Natural killer cell (primary cell): ENCODE measurements at regions not wholly inside any gene's neighbourhood (a gene's known extent, or its start where the extent isn't known, plus 50 kb on each side); places are given as distances from the start of the nearest gene placed in this dataset.
"Not testable (repeated sequence)": the region's sequence is repeated elsewhere in the genome, so short reads cannot be mapped to it uniquely, and the experiment has no call there.

Experiments used
- ATAC-seq, 3 donors: fragments of 150-1000 bp in 2 of 3; fragments of 200-7000 bp in 1 of 3; cut with Tn5 transposase; 1 replicate in 1 of 3; 2 replicates in 2 of 3; pipeline ENCODE4 v1.10.0; 2021; ENCODE audit warnings: mild to moderate bottlenecking in 2 of 3, moderate library complexity in 2 of 3
- DNase-seq, 2 donors: peaks; one replicate each; pipeline versions ENCODE4 v3.0.0 to v3.0.0-alpha.2; 2013 to 2021; ENCODE audit warnings: mixed read lengths in 1 of 2
- H3K27ac ChIP-seq: one replicate; pipeline ENCODE4 v1.5.1; 2013; ENCODE audit warnings: mild to moderate bottlenecking, low read length
- H3K27me3 ChIP-seq: one replicate; pipeline ENCODE4 v1.6.1; 2013; ENCODE audit warnings: low read length; ENCODE audit not compliant: control insufficient read depth, insufficient read depth
- H3K36me3 ChIP-seq: one replicate; pipeline ENCODE4 v1.6.1; 2013; ENCODE audit warnings: low read length; ENCODE audit not compliant: control insufficient read depth, insufficient read depth
- H3K4me1 ChIP-seq: one replicate; pipeline ENCODE4 v1.6.1; 2013; ENCODE audit warnings: low read length; ENCODE audit not compliant: control insufficient read depth, insufficient read depth
- H3K4me3 ChIP-seq: one replicate; pipeline ENCODE4 v1.5.1; 2013; ENCODE audit warnings: low read length
- H3K9me3 ChIP-seq: one replicate; pipeline ENCODE4 v1.6.1; 2013; ENCODE audit warnings: low read length; ENCODE audit not compliant: control insufficient read depth, insufficient read depth
- H3K27ac Mint-ChIP-seq, 2 donors: one replicate each; pipeline ENCODE4 v1.8.0; 2022; ENCODE audit warnings: mild to moderate bottlenecking in 2 of 2, mixed read lengths in 2 of 2, moderate library complexity in 1 of 2
- H3K27me3 Mint-ChIP-seq, 2 donors: one replicate each; pipeline ENCODE4 v1.8.0; 2022; ENCODE audit warnings: low read depth in 2 of 2, mixed read lengths in 2 of 2
- H3K36me3 Mint-ChIP-seq: one replicate; pipeline ENCODE4 v1.8.0; 2022; ENCODE audit warnings: mixed read lengths
- H3K4me1 Mint-ChIP-seq, 2 donors: one replicate each; pipeline ENCODE4 v1.8.0; 2022; ENCODE audit warnings: mixed read lengths in 2 of 2
- H3K4me3 Mint-ChIP-seq: one replicate; pipeline ENCODE4 v1.8.0; 2022; ENCODE audit warnings: mild to moderate bottlenecking, moderate library complexity, mixed read lengths
- H3K9me3 Mint-ChIP-seq, 2 donors: one replicate each; pipeline ENCODE4 v1.8.0; 2022; ENCODE audit warnings: mixed read lengths in 2 of 2
- CTCF ChIP-seq: fragments of 200-600 bp; IDR thresholded peaks from one replicate; pipeline ENCODE4 v1.8.0; 2022; ENCODE audit warnings: antibody characterized with exemption
- WGBS: methylation state at CpG from one replicate; pipeline ENCODE4 v1.1.7; 2013; ENCODE audit warnings: missing lambda C conversion rate; ENCODE audit not compliant: insufficient coverage; 5-methylcytosine and 5-hydroxymethylcytosine counted together
- intact Hi-C: fragments of 100-400 bp; cut with micrococcal nuclease; formaldehyde crosslinking; loops from one replicate; pipeline ENCODE4 v1.14.2; 2022

GRCh38 chr2:118374974-118375755 lies 286.9 kb downstream of the INSIG2 start:
- H3K27me3 ChIP-seq: no peaks in the 10 kb centered on the region
- WGBS: 56% methylated on average over 2 of the region's 4 CpGs
- Mint-ChIP-seq H3K9me3 (peaks cover 0 to 2% of the 10 kb centered on the region in 2 donors), H3K27ac (no peak overlapping the region), H3K27me3 (peaks cover 7 to 11% of the 10 kb centered on the region in 2 donors), H3K36me3 (no peaks in the 10 kb centered on the region), H3K4me1 (no peaks in the 10 kb centered on the region), H3K4me3 (no peak overlapping the region)
- no peak for TF ChIP-seq CTCF
- DNase-seq: no peak
- H3K36me3 ChIP-seq: no peaks in the 10 kb centered on the region
- intact Hi-C loops: no loop called here
- H3K4me1 ChIP-seq: no peaks in the 10 kb centered on the region
- no peak overlapping the region for H3K4me3 ChIP-seq
- H3K27ac ChIP-seq: no peak overlapping the region
- H3K9me3 ChIP-seq: no peaks in the 10 kb centered on the region
- no peak for ATAC-seq

GRCh38 chr2:118372886-118373830 lies 284.9 kb downstream of the INSIG2 start:
- H3K4me3 ChIP-seq: no peak overlapping the region
- DNase-seq (no peak), ATAC-seq (no peak)
- H3K9me3 ChIP-seq: no peaks in the 10 kb centered on the region
- Mint-ChIP-seq H3K27ac (no peak overlapping the region), H3K36me3 (no peaks in the 10 kb centered on the region), H3K4me1 (no peaks in the 10 kb centered on the region), H3K4me3 (no peak overlapping the region), H3K27me3 (peaks cover 7 to 16% of the 10 kb centered on the region in 2 donors), H3K9me3 (peaks cover 0 to 2% of the 10 kb centered on the region in 2 donors)
- H3K27ac ChIP-seq: no peak overlapping the region
- H3K36me3 ChIP-seq: no peaks in the 10 kb centered on the region
- H3K27me3 ChIP-seq: no peaks in the 10 kb centered on the region
- intact Hi-C loops: no loop called here
- 81% methylated on average over 3 of the region's 6 CpGs for WGBS
- no peak for TF ChIP-seq CTCF
- no peaks in the 10 kb centered on the region for H3K4me1 ChIP-seq

- no peak overlapping the region for H3K27ac Mint-ChIP-seq
- DNase-seq (no peak), ATAC-seq (no peak)
- no peak overlapping the region for H3K4me3 Mint-ChIP-seq
- H3K9me3 Mint-ChIP-seq: no peaks in the 10 kb centered on the region
- Histone ChIP-seq H3K9me3 (no peaks in the 10 kb centered on the region), H3K27ac (no peak overlapping the region), H3K4me1 (no peaks in the 10 kb centered on the region), H3K36me3 (no peaks in the 10 kb centered on the region), H3K27me3 (no peaks in the 10 kb centered on the region), H3K4me3 (no peak overlapping the region)
- 35% methylated on average over 6 of the region's 6 CpGs for WGBS
- TF ChIP-seq CTCF: no peak
- intact Hi-C loops: no loop called here
- H3K27me3 Mint-ChIP-seq: peaks cover 7 to 11% of the 10 kb centered on the region in 2 donors
- H3K36me3 Mint-ChIP-seq: no peaks in the 10 kb centered on the region
- no peaks in the 10 kb centered on the region for H3K4me1 Mint-ChIP-seq
Observed at GRCh38 chr2:118371515-118371914, 283.2 kb downstream of the INSIG2 start.

GRCh38 chr2:118369521-118369920 lies 281.2 kb downstream of the INSIG2 start:
- 65% methylated on average over 7 of the region's 7 CpGs for WGBS
- not testable (repeated sequence) for H3K27me3 Mint-ChIP-seq

More at GRCh38 chr2:118369521-118369920, 281.2 kb downstream of the INSIG2 start:
- H3K36me3 Mint-ChIP-seq, intact Hi-C loops, DNase-seq, ATAC-seq, H3K9me3 Mint-ChIP-seq, H3K4me1 ChIP-seq, H3K27ac Mint-ChIP-seq, H3K27me3 ChIP-seq, H3K36me3 ChIP-seq, H3K9me3 ChIP-seq, H3K4me3 Mint-ChIP-seq, H3K27ac ChIP-seq, H3K4me3 ChIP-seq, H3K4me1 Mint-ChIP-seq: not testable (repeated sequence)
